B cell (primary cell): ENCODE measurements at regions not wholly inside any gene's neighbourhood (a gene's known extent, or its start where the extent isn't known, plus 50 kb on each side); places are given as distances from the start of the nearest gene placed in this dataset.

ENCODE experiments used
- ATAC-seq: fragments of 200-7000 bp; cut with Tn5 transposase; one replicate; pipeline ENCODE4 v1.10.0; 2021; ENCODE audit warnings: low read depth, mild to moderate bottlenecking, moderate number of reproducible peaks, moderate library complexity
- CTCF ChIA-PET: fragments of 350-600 bp; sonication (Branson Sonifier 250); formaldehyde crosslinking; loops from one replicate; lab custom pipeline; 2021; ENCODE audit warnings: antibody characterized with exemption, inconsistent platforms; lab: Charles Lee
- POLR2A ChIA-PET: fragments of 350-600 bp; sonication (Branson Sonifier 250); formaldehyde crosslinking; loops from one replicate; lab custom pipeline; 2021; ENCODE audit warnings: antibody characterized with exemption; lab: Charles Lee
- DNase-seq: peaks from one replicate; pipeline ENCODE4 v3.0.0; 2013
- H2AFZ ChIP-seq: 2 replicates; pipeline ENCODE4 v1.6.1; 2012; ENCODE audit warnings: mild to moderate bottlenecking, low read depth, low read length; ENCODE audit not compliant: insufficient read depth, poor library complexity, severe bottlenecking
- H3K27ac ChIP-seq, 2 donors: 1 replicate in 1 of 2; 2 replicates in 1 of 2; pipeline ENCODE4 v1.5.1; 2012 to 2013; ENCODE audit warnings: low read length in 2 of 2, mild to moderate bottlenecking in 2 of 2, moderate library complexity in 1 of 2
- H3K27me3 ChIP-seq, 4 experiments: fragments of 200-600 bp in 1 of 4; sonication (generic) in 1 of 4; replicated peaks in 1 of 4; 1 replicate in 2 of 4; 2 replicates in 2 of 4; pipeline versions ENCODE4 v1.6.1 to v1.7.0; 2013 to 2016; ENCODE audit warnings: low read length in 3 of 4, mild to moderate bottlenecking in 2 of 4, mixed read lengths in 1 of 4, moderate library complexity in 1 of 4; ENCODE audit not compliant: insufficient read depth in 4 of 4, control insufficient read depth in 3 of 4; ENCODE audit errors: control extremely low read depth in 1 of 4
- H3K36me3 ChIP-seq, 2 experiments: replicated peaks in 1 of 2; 1 replicate in 1 of 2; 2 replicates in 1 of 2; pipeline versions ENCODE4 v1.6.1 to v1.7.1; 2013; ENCODE audit warnings: low read length in 1 of 2; ENCODE audit not compliant: insufficient read depth in 2 of 2, control insufficient read depth in 1 of 2; ENCODE audit errors: control extremely low read depth in 1 of 2, extremely low read depth in 1 of 2
- H3K4me1 ChIP-seq, 2 donors: fragments of 200-600 bp in 1 of 2; sonication (generic) in 1 of 2; 1 replicate in 1 of 2; 2 replicates in 1 of 2; pipeline versions ENCODE4 v1.5.1 to v1.6.1; 2013 to 2017; ENCODE audit warnings: low read length in 2 of 2; ENCODE audit not compliant: control insufficient read depth in 2 of 2, insufficient read depth in 2 of 2
- H3K4me2 ChIP-seq: replicated peaks from 2 replicates; pipeline ENCODE3; 2012; ENCODE audit warnings: mild to moderate bottlenecking, low read depth, low read length; ENCODE audit not compliant: poor library complexity, severe bottlenecking
- H3K4me3 ChIP-seq, 5 experiments: fragments of 200-600 bp in 1 of 5; sonication (generic) in 1 of 5; 1 replicate in 3 of 5; 2 replicates in 2 of 5; pipeline versions ENCODE4 v1.5.1 to v1.7.0; 2011 to 2016; ENCODE audit warnings: low read length in 4 of 5, mild to moderate bottlenecking in 4 of 5, low read depth in 2 of 5, control low read depth in 1 of 5, moderate library complexity in 1 of 5; ENCODE audit not compliant: insufficient read depth in 1 of 5; ENCODE audit errors: control extremely low read depth in 1 of 5, extremely low read depth in 1 of 5
- H3K79me2 ChIP-seq: fragments of 200-600 bp; sonication (generic); one replicate; pipeline ENCODE4 v1.6.0; 2016; ENCODE audit warnings: low read length; ENCODE audit not compliant: control insufficient read depth, insufficient read depth
- H3K9ac ChIP-seq: fragments of 200-600 bp; sonication (generic); 2 replicates; pipeline ENCODE4 v1.6.1; 2017; ENCODE audit warnings: mild to moderate bottlenecking, low read length, moderate library complexity
- H3K9me3 ChIP-seq, 3 donors: one replicate each; pipeline versions ENCODE4 v1.6.1 to v1.7.1; 2013; ENCODE audit warnings: low read length in 2 of 3; ENCODE audit not compliant: control insufficient read depth in 2 of 3, insufficient read depth in 1 of 3; ENCODE audit errors: control extremely low read depth in 1 of 3
- H4K20me1 ChIP-seq: 2 replicates; pipeline ENCODE4 v1.6.0; 2012; ENCODE audit warnings: mild to moderate bottlenecking, low read length; ENCODE audit not compliant: insufficient read depth, control insufficient read depth, poor library complexity, severe bottlenecking
- H3K27ac Mint-ChIP-seq: one replicate; pipeline ENCODE4 v1.8.0; 2021; ENCODE audit warnings: mixed read lengths
- H3K27me3 Mint-ChIP-seq: one replicate; pipeline ENCODE4 v1.8.0; 2021; ENCODE audit warnings: mixed read lengths
- H3K4me1 Mint-ChIP-seq: one replicate; pipeline ENCODE4 v1.8.0; 2021; ENCODE audit warnings: mixed read lengths
- H3K4me3 Mint-ChIP-seq: one replicate; pipeline ENCODE4 v1.8.0; 2021; ENCODE audit warnings: mixed read lengths
- H3K9me3 Mint-ChIP-seq: one replicate; pipeline ENCODE4 v1.8.0; 2022; ENCODE audit warnings: mixed read lengths; ENCODE audit not compliant: insufficient read depth
- EZH2 ChIP-seq: IDR thresholded peaks from 2 replicates; pipeline ENCODE4 v1.6.1; 2012; ENCODE audit warnings: borderline replicate concordance, low read depth, mild to moderate bottlenecking, moderate library complexity, low read length; ENCODE audit not compliant: insufficient read depth, poor library complexity, severe bottlenecking
- WGBS: methylation state at CpG from one replicate; pipeline ENCODE4 v1.1.5; 2013; ENCODE audit warnings: missing lambda C conversion rate; ENCODE audit not compliant: insufficient coverage; 5-methylcytosine and 5-hydroxymethylcytosine counted together
- intact Hi-C: fragments of 100-400 bp; cut with micrococcal nuclease; formaldehyde crosslinking; loops from one replicate; pipeline ENCODE4 v1.10.0; 2022
- TF ChIP-seq, protein P1 (sequence below): fragments of 200-600 bp; IDR thresholded peaks from one replicate; pipeline ENCODE4 v1.8.0; 2022; ENCODE audit warnings: antibody characterized with exemption, mild to moderate bottlenecking

DNA sequence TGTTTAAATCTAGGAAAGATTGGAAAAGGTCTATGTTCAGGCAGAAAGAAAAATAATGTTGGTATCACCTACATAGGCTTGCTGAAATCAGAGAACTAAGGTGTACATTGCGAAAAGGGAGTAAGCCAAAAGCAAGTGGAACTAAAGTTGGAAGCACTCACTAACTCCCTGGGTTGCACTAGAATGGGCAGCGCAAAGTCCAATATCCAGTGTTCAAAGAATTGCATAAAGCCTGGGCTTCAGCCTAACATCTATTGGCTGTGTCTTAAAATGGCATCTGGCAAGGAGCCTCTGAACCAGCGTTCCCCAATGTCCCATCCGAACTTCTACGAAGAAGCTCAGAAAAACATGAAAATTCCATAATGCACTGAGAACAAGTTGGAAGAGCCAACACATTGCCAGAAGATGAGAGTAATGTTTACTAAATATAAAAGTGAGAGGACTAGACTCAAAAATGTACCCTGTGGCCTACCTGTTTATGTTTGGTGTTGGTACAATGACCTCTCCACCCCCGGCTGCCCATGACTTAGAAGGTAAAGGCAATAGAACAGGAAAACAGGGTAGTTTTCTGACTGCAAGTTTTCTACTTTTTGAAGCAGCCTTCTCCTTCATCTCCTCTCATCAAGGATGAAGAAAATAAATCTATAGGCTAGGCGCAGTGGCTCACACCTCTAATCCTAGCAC is 275.9 kb upstream of the GHITM start:
- Histone ChIP-seq H2AFZ (no peak overlapping the region), H3K27me3 (no peaks in the 10 kb centered on the region), H3K4me2 (no peak overlapping the region), H3K79me2 (no peaks in the 10 kb centered on the region), H3K9me3 (no peaks in the 10 kb centered on the region), H3K9ac (no peak overlapping the region), H3K4me3 (no peak overlapping the region), H4K20me1 (no peaks in the 10 kb centered on the region), H3K27ac (no peak overlapping the region), H3K36me3 (no peaks in the 10 kb centered on the region), H3K4me1 (no peaks in the 10 kb centered on the region)
- ATAC-seq (no peak), DNase-seq (no peak)
- POLR2A ChIA-PET: no interaction called here
- WGBS: 100% methylated on average over 2 of the region's 7 CpGs
- no peak overlapping the region for H3K27ac Mint-ChIP-seq
- intact Hi-C loops: no loop called here
- H3K4me1 Mint-ChIP-seq: no peaks in the 10 kb centered on the region
- no peak overlapping the region for H3K4me3 Mint-ChIP-seq
- peaks cover 3% of the 10 kb centered on the region for H3K27me3 Mint-ChIP-seq
- no peak for TF ChIP-seq EZH2
- TF ChIP-seq, protein P1, sequence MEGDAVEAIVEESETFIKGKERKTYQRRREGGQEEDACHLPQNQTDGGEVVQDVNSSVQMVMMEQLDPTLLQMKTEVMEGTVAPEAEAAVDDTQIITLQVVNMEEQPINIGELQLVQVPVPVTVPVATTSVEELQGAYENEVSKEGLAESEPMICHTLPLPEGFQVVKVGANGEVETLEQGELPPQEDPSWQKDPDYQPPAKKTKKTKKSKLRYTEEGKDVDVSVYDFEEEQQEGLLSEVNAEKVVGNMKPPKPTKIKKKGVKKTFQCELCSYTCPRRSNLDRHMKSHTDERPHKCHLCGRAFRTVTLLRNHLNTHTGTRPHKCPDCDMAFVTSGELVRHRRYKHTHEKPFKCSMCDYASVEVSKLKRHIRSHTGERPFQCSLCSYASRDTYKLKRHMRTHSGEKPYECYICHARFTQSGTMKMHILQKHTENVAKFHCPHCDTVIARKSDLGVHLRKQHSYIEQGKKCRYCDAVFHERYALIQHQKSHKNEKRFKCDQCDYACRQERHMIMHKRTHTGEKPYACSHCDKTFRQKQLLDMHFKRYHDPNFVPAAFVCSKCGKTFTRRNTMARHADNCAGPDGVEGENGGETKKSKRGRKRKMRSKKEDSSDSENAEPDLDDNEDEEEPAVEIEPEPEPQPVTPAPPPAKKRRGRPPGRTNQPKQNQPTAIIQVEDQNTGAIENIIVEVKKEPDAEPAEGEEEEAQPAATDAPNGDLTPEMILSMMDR: no peak
- no peaks in the 10 kb centered on the region for H3K9me3 Mint-ChIP-seq
- CTCF ChIA-PET: interaction anchor here (1.1 to 2.4 kb wide), 2 partner anchors 8 to 10 kb away, joined by 4 to 10 read pairs; no protein-coding TSS in a partner anchor

DNA sequence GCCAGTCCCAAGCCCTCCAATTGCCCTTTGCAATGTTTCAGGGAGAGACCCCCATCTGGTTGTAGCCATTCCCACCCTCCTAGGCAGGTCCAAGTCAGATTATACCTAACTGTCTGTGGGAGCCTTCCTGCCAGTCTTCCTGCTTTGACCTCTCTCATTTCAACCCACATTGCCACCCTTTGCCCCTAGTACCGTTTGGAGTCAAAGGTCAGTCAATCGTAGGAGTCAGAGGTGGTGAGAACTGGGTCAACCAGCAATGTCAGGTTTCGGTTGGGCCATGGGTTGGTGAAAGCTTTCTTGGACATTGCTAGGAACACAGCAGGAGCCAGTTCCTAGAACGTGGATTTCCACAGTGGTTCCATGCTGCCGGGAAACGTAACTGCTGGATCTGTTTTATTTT is 269.4 kb upstream of the GHITM start:
- no peak overlapping the region for H3K4me3 ChIP-seq

More for the DNA sequence above, 269.4 kb upstream of the GHITM start:
- Histone ChIP-seq H3K4me1 (no peaks in the 10 kb centered on the region), H4K20me1 (no peaks in the 10 kb centered on the region), H3K36me3 (no peaks in the 10 kb centered on the region), H3K9me3 (no peaks in the 10 kb centered on the region), H3K27me3 (no peaks in the 10 kb centered on the region), H3K4me2 (no peak overlapping the region), H3K79me2 (no peaks in the 10 kb centered on the region), H3K27ac (no peak overlapping the region), H2AFZ (no peak overlapping the region), H3K9ac (no peak overlapping the region)
- ChIA-PET CTCF (interaction anchor here (1.1 to 2.0 kb wide), 4 partner anchors 10 to 19 kb away, joined by 3 to 11 read pairs (median 4); no protein-coding TSS in a partner anchor), POLR2A (no interaction called here)
- H3K4me1 Mint-ChIP-seq: no peaks in the 10 kb centered on the region
- intact Hi-C loops: no loop called here
- H3K27ac Mint-ChIP-seq: no peak overlapping the region
- TF ChIP-seq EZH2: no peak
- TF ChIP-seq, protein P1: no peak
- DNase-seq: no peak
- WGBS: 91% methylated on average over 6 of the region's 6 CpGs
- H3K9me3 Mint-ChIP-seq: no peaks in the 10 kb centered on the region
- no peak for ATAC-seq
- H3K4me3 Mint-ChIP-seq: no peak overlapping the region
- H3K27me3 Mint-ChIP-seq: no peaks in the 10 kb centered on the region
